Right ventricle myocardium inferior (tissue), 1 donor: ENCODE measurements at regions not wholly inside any gene's neighbourhood (a gene's known extent, or its start where the extent isn't known, plus 50 kb on each side); places are given as distances from the start of the nearest gene placed in this dataset.
A peak's percentile ranks its signal among the peaks of the same experiment; 100 is the strongest.
"Not testable (repeated sequence)": the region's sequence is repeated elsewhere in the genome, so short reads cannot be mapped to it uniquely, and the experiment has no call there.

Experiments used
- ATAC-seq: fragments of 200-7000 bp; cut with Tn5 transposase; one replicate; pipeline ENCODE4 v1.9.1; 2020; ENCODE audit warnings: mild to moderate bottlenecking, moderate library complexity
- DNase-seq: peaks from one replicate; pipeline ENCODE4 v3.0.0; 2021; ENCODE audit errors: missing footprints
- intact Hi-C: fragments of 100-400 bp; cut with DNase I; formaldehyde crosslinking; loops from one replicate; pipeline ENCODE4 v1.11.0; 2022
- donor health status: DM: no; HTN: yes; CAD: no; lungs with severe emphysema.

DNA sequence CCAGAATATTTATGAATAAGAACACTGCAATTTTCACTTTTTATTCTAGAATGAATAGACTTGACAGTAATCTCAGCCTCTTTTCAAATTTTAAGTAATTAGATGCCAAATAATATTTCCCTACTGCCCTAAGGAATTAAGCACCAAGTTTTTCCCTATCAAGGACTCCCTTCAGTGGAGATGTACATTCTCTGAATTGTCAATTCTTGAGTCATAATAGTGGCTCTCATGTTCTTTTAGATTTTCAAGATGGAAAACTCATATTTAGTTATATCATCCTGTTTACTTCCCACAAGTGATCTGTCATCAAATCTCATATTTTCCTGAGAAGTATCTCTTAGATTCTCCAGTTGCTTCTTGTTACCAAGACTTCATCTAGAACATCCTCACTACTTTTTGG, 1248.9 kb upstream of the CHAC2 start:
- no peak for ATAC-seq
- intact Hi-C loops, result no loop called here

DNA sequence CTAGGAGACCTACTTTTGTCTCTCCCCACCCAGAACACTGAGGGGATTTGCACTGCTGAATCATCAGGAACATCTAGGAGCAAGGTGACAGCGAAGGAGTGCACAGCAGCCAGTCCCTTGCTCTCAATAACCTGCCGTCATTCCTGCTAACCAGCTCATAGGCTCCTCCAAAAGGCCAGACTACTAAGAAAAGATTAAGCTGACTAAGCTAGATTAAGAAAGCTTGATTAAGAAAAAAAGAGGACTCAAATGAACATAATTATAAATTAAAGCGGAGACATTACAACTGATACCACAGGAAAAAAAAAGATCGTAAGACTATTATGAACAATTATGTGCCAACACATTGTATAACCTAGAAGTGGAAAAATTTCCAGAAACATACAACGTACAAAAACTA, 1254.8 kb upstream of the CHAC2 start:
- intact Hi-C loops, result no loop called here
- ATAC-seq, result no peak
- no peak for DNase-seq

More for the DNA sequence above, 1248.9 kb upstream of the CHAC2 start:
- DNase-seq, result no peak

DNA sequence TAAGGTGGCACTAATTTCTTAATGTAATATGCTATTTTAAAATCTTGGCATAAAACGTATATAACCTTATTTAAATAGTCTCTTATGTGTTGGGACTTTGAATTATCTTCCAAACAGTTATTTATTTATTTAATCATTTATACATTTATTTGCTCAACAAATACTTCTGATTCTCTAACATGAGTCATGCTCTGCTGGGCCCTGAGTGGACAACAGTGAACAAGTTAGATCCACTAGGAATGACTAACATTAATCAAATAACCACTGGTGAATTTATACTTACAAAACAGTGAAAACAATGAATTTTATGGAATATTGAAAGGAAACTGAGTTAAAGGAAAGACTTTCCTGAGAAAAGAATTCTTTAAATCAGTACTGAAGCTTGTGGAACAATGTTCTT, 1257.2 kb upstream of the CHAC2 start:
- DNase-seq (no peak), ATAC-seq (no peak)
- intact Hi-C loops, result no loop called here

DNA sequence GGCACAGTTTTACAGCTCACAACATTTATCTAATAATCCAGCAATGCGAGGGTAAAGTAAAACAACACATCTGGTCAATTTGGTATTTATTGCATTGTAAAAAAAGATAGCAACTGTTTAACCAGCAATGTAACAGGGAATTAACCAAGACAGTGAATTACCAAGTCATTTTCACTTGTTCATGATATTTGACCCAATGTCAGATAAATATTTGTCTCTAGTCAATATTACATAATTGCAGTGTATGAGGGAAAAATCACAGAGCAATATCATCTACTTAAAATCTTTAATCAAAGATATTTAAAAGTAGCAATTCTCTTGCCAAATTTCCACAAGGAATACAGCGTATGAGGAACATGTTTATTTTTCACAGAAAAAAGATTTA, 1265.1 kb upstream of the CHAC2 start:
- intact Hi-C loops, result no loop called here
- no peak for ATAC-seq
- no peak for DNase-seq

DNA sequence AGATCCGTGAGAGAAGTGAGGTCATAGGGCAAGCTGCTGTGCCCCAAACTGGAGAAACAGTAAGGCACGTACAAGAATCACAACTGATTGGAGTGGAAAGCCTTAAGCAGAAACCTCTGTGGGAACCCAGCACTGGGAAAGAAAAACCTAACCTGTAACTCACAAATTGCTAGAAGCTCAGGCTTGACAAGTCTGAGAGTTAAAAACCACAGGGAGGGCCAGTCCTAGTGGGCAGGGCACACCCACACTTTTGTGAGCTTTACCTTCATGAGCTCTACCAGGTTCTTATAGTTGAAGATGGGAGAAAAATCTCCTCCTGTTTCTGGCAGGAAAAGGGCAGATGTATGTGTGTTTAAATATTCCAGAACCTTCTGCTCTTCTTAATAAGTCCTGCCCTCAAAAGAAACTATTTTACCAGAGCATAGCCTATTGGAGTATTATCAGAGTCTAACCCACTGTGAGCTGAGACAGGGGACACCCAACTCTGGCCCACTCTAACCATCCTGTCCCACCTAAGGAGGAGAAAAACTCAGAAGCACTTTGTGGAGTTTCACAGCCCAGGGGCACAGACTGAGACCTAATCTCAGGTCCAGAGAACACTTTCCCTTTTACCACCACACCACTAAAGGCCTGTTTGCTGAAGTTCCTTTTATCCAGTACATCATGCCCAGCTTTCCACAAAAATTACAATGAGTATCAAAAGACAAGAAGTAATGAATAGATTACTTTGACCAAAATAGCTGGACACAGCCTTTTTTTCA, 1265.7 kb upstream of the CHAC2 start:
- intact Hi-C loops, result no loop called here
- DNase-seq, result no peak
- ATAC-seq, result no peak

DNA sequence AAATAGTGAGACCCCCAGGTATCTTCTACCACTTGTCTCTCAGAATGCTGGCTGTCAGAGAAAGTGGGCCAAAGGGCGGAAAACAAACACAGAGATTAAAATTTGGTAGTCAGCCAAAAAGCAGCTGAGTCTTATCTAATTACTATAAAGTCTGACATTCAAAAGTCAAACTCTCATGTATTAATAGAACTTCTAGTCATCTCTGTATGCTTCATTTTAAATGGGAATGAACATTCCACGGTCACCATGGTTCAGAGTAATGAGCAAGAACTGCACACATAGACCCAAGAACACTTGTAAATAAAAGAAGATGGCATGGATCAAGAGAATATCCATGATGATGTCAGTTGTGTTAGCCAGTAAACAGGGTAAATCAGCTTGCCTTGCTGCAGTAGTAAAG, 1267.0 kb upstream of the CHAC2 start:
- ATAC-seq, result peak; percentile 48
- DNase-seq, result no peak
- intact Hi-C loops, result no loop called here

DNA sequence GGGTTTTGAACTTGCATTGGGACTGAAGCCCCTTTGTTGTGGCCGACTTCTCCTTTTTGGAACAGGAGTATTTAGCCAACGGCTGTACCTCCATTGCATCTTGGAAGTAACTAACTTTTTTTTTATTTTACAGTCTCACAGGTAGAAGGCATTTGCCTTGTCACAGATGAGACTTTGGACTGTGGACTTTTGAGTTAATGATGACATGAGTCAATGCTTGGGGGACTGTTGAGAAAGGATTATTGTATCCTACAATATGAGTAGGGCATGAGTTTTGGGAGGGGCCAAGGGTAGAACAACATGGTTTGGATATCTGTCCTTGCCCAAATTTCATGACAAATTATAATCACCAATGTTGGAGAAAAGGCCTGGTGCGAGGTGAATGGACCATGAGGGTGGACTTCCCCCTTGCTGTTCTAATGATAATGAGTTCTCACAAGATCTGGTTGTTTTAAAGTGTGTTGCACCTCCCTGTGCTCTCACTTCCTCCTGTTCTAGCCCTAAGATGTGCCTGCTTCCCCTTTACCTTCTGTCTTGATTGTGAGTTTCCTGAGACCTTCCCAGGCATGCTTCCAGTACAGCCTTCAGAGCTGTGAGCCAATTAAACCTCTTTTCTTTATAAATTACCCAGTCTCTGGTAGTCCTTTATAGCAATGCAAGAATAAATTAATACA, 1269.4 kb upstream of the CHAC2 start:
- DNase-seq (no peak), ATAC-seq (no peak)
- intact Hi-C loops, result no loop called here

DNA sequence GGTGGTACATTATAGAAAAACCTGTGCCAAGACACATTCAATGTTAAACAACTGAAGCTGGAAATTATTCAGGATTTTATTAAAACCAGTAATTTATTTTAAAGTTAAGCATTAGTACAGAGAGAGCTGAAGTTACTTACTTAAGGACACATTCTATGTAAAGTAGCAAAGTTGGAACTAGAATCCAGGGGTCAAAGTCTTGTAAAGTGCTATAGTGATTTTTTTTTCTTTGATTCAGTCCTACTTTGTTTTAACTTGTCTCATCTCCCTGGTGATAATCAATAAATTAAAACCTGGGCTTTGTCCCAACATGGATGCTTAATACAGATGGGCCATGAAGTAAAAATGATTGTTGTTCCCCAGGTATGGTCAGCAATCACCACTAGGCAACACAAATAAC, 1271.8 kb upstream of the CHAC2 start:
- DNase-seq, result no peak
- intact Hi-C loops, result no loop called here
- ATAC-seq, result no peak

DNA sequence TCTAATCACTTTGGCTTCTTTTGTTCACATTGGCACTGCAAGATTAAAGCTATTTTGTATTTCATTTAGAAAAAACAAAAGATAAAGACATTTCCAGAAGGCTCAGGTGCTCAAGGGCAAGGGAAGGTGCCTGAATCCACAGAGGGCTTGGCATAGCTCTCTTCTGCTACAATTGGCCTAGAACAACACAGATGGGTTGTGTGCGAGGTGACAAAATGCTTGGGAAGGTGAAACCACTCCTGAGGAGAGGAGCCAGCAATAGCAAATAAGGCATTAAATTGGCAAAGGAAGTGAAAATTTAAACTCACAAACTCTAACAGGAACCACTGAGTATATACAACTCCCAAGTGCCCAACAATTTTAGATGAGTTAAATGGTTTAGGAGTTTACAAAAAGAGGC, 1290.4 kb upstream of the CHAC2 start:
- no peak for DNase-seq
- ATAC-seq, result no peak
- intact Hi-C loops, result no loop called here

DNA sequence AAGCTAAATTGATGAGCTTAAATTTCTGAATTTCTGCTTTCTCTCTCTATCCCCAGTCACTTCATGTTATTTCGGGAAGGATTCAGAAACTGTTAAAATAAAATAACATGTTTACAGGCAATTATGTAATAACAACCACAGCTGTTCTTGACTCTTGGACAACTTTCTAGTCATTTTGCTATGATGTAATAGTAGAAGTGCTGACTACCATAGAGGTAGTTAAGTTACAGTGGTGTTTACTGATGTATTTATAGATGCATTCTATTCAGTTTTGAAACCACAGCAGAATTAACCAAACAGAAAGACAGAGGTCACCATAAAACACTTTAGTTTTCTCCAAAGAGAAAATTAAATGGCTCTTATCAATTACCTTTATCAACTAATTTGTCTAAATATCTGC, 1292.0 kb upstream of the CHAC2 start:
- ATAC-seq (no peak), DNase-seq (no peak)
- intact Hi-C loops, result no loop called here

DNA sequence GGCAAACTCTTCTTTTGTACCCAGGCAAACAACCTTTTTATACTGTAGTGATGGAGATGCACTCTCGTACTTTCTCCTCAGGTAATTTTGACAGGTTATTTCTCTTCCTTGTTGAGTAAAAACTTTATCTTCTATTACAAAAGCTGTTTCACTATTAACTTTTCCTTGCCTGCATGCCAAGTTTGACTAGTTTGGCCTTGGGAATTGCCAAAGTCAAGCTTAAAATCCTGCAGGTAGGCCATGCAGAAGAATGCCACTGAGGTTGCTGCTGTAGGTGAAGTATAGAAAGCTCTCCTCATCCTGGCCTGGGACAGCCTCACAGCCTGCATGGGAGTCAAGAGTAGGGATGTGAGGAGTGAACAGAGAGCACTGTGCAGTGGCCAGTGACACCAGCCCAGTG, 1293.5 kb upstream of the CHAC2 start:
- intact Hi-C loops, result no loop called here
- DNase-seq (no peak), ATAC-seq (no peak)

DNA sequence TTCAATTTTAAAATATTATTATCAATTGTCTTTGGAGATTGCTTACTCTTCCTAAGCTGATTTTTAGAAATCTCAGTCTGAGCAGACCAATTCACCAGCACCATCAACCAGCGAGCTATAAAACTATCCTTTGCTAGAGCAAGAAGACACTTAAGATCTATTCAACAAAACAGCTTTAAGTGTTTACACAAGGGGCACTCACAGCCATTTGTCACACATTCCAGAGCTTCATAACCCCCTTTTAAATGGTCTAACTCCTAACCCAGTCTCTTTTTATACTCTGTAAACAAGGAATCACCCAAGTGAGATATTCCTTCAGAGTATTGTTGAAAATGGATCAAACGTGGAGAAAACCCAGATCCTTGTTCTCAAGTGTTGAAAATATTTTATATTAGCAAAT, 1294.1 kb upstream of the CHAC2 start:
- DNase-seq (no peak), ATAC-seq (no peak)
- intact Hi-C loops, result no loop called here

DNA sequence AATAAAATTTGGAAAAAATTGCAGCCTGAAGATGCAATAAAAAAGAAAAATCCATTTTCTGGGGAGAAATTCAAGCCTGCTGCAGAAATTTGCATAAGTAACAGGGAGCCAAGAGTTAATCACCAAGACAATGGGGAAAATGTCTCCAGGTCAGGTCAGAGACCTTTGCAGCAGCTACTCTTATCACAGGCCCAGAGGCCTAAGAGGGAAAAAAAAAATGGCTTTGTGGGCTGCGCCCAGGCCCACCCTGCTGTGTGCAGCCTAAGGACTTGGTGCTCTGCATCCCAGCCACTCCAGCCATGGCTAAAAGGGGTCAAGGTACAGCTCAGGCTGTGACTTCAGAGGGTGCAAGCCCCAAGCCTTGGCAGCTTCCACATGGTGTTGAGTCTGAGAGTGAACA, 1297.1 kb upstream of the CHAC2 start:
- DNase-seq, intact Hi-C loops, ATAC-seq: not testable (repeated sequence)

DNA sequence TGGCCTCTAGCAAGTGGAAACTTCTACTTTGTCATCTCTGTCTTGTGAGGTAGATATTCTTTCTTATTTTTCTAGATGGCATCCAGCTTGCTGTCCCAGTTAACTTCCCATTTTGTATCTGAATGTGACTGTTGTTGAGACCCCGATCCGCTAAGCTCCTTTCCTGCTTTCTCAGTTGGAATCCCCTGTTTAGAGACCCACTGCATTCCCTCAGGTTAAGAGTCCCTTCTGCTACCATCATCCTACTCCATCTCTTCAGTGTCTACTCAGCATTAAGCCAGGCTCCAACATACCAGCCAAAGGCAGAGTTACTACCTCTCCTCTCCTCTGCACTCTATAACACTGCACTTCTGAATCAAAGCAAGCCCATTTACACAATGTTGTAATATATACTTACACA, 1300.4 kb upstream of the CHAC2 start:
- intact Hi-C loops, result no loop called here
- DNase-seq (no peak), ATAC-seq (no peak)

DNA sequence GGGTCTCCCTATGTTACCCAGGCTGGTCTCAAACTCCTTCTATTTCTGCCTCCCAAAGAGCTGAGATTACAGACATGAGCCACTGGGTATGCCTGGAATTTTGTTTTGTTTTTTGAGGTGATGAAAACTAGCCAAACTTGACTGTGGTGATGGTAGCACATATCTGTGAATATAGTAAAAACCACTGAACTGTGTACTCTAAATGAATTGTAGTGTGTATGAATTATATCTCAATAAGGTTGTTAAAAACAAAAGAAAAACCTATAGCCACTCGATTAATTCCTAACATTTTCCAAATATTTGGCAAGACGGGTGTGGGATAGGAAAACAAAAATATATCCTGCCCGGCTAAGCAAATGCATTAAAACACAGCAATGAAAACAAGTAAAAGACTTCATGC, 1302.3 kb upstream of the CHAC2 start:
- ATAC-seq (no peak), DNase-seq (no peak)
- intact Hi-C loops, result no loop called here

DNA sequence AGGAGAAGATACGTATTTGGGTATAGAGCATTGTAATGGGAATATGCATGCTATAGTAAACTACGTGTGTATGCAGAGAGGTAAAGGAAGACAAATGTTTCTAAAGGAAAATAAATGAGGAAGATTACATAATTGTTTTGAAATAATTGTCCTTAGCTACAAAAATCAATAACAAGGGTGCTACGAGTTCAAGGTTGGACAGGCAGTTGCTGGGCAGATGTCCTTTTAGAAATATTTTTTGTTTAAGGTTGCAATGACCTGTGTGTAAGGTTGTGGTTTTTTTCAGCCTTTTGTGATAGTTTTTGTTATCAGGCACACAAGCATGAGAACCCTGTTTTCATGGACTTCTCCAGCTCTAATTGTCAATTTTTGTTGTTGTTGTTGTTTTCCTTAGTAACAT, 1304.1 kb upstream of the CHAC2 start:
- no peak for DNase-seq
- intact Hi-C loops, result no loop called here
- no peak for ATAC-seq

DNA sequence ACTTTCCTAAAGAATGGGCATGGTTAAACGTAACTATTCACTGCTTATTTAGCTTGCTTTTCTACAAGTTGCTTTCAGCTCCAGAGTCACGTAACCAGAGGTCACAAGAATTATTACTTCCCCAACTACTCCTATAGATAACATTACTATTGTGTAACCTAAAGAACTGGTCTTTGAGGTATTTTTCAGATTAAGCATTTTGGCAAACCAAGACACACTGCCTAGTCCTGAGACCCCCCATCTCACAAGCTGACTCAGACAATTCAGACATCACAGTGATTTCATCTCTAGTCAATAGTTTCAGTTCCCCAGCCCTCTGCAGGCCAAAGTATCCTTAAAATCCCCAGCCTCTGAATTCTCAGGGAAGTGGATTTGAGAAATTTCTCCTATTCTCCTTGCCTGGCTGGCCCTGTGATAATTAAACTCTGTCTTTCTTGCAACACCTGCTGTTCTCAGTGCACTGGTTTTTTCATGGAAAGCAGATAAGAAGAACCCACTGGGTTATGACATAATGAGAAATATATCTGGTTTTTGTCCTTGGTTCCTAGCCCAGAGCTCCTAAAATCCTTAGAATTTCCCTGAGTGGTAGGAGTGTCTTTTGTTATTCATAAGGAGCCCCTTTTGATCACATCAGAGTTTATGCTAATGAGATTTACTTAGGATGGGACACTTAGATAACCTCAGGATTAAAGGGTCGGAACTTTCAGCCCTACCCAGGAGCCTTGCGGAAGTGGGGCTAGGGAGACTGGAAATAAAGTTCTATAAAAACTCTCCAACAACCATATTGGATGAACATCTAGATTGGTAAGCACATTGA, 1310.8 kb upstream of the CHAC2 start:
- intact Hi-C loops, result no loop called here
- no peak for DNase-seq
- ATAC-seq, result no peak

DNA sequence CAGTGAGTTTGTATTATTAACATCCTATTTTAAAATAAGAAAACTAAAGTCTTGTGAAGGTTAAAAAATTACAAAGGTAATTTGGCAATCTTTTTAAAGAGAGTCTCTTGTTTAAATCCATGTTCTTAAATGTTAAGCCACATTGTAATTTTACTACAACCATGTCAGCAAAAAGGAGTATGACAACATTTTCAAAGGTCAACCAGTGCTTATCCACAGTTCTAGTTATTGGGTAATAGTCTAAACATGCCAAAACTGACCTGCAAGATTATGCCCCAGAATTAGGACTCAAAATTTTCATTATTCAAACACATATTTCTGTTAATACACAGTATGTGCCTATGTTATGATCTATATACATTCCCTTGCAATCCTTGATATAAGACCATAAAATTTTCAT, 1312.6 kb upstream of the CHAC2 start:
- intact Hi-C loops, result no loop called here
- ATAC-seq, result no peak
- no peak for DNase-seq

DNA sequence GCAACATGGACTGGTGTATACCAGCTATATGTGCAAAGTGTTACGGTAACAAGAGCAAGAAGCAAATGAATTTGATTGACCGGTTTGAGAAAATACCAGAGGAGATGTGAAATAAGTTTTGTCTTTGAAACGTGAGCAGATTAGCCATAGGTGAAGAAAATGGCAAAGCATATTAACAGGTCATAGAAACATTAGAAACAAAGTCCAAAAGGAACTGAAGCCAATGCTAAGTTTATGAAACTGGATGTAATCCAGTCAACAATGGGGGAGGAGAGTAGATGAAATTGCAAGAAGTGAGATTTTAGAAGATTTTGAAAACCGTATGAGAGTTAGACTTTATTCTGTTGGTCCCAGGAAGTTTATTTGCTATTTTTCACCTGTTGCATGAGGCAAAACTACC, 1315.4 kb upstream of the CHAC2 start:
- ATAC-seq, result no peak
- DNase-seq, result no peak
- intact Hi-C loops, result no loop called here

DNA sequence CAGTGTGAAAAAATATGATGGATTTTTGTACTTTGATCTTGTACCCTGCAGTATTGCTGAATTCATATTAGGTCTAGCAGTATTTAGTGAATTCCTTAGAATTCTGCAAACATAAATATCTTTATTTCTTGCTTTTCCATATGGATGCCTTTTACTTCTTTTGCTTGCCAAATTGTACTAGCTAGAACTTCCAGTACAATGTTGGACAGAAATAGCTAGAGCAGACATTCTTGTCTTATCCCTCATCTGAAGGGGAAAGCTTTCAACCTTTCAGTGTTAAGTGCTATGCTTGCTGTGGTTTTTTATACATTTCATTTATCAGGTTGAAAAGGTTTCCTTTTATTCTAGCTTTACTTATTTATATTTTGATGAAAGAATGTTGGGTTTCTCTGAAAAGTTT, 1321.9 kb upstream of the CHAC2 start:
- DNase-seq (no peak), ATAC-seq (peak; percentile 63)
- intact Hi-C loops, result no loop called here
